ENCODE measurements at regions not wholly inside any gene's neighbourhood (a gene's known extent, or its start where the extent isn't known, plus 50 kb on each side); places are given as distances from the start of the nearest gene placed in this dataset.

GRCh38 chr18:55857409-55857808 is 269.4 kb upstream of the TCF4 start:
- DNase-seq (ENCODE audit: low spot score, unreplicated experiment), result no peak
- no peaks in the 10 kb centered on the region for H3K36me3 Mint-ChIP-seq (ENCODE audit: insufficient read depth)
- no peaks in the 10 kb centered on the region for H3K9me3 Mint-ChIP-seq (ENCODE audit: low read depth)
- peaks cover 2% of the 10 kb centered on the region for H3K4me1 Mint-ChIP-seq (ENCODE audit: low read depth)
- H3K27ac Mint-ChIP-seq, result no peak overlapping the region
- peaks cover 10% of the 10 kb centered on the region for H3K27me3 Mint-ChIP-seq
- no peak overlapping the region for H3K4me3 Mint-ChIP-seq (ENCODE audit: low read depth)
- no peak for TF ChIP-seq CTCF (IDR thresholded peaks at IDR 0.05; ENCODE audit: unreplicated experiment)

DNA sequence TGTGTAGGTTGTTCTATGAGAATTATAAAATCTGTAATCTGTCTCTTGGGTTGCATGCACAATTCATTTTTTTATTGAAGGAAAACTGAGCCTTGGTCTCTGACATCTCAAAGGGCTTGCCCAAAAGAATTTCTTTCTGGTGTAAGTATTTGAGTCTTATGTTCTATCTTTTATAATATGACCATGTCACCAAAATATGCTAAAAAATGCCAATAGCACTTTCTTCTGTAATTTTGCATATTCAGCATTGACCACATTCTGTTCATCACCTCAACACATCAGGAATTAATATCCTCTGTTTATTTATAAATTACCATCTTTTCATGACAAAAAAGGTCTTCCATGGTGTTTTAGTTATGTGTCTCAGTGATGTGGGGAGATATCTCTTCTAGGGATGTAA is 268.7 kb upstream of the TCF4 start:
- Mint-ChIP-seq H3K27me3 (peaks cover 10% of the 10 kb centered on the region), H3K4me3 (ENCODE audit: low read depth) (no peak overlapping the region), H3K4me1 (ENCODE audit: low read depth) (peaks cover 2% of the 10 kb centered on the region), H3K27ac (no peak overlapping the region), H3K9me3 (ENCODE audit: low read depth) (no peaks in the 10 kb centered on the region), H3K36me3 (ENCODE audit: insufficient read depth) (no peaks in the 10 kb centered on the region)
- no peak for TF ChIP-seq CTCF (IDR thresholded peaks at IDR 0.05; ENCODE audit: unreplicated experiment)
- DNase-seq (ENCODE audit: low spot score, unreplicated experiment), result no peak

GRCh38 chr18:55856229-55856628 is 268.2 kb upstream of the TCF4 start:
- H3K4me3 Mint-ChIP-seq (ENCODE audit: low read depth), result no peak overlapping the region
- no peak for DNase-seq (ENCODE audit: low spot score, unreplicated experiment)
- H3K27me3 Mint-ChIP-seq, result peaks cover 10% of the 10 kb centered on the region
- H3K36me3 Mint-ChIP-seq (ENCODE audit: insufficient read depth), result no peaks in the 10 kb centered on the region
- no peaks in the 10 kb centered on the region for H3K9me3 Mint-ChIP-seq (ENCODE audit: low read depth)
- H3K4me1 Mint-ChIP-seq (ENCODE audit: low read depth), result peaks cover 2% of the 10 kb centered on the region
- TF ChIP-seq CTCF (IDR thresholded peaks at IDR 0.05; ENCODE audit: unreplicated experiment), result no peak
- no peak overlapping the region for H3K27ac Mint-ChIP-seq

DNA sequence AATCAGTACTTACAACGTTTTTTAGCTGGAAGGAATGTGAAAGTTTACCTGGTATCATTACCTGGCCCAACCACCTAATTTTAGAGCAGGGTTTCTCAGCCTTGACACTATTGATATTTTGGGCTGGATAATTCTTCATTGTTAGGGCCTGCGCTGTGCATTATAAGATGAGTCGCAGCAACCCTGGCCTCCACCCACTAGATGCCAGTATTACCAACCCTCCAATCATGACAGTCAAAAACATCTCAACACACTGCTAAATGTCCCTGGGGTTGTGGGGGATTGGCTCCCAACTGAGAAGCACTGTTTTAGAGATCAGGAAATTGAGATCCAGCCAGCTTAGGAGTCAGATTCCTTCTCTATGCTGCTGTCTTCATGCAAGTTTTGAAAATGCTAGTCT is 265.3 kb upstream of the TCF4 start:
- Mint-ChIP-seq H3K27ac (no peak overlapping the region), H3K27me3 (peaks cover 9% of the 10 kb centered on the region)

GRCh38 chr18:55850904-55851303 is 262.9 kb upstream of the TCF4 start:
- no peak for DNase-seq (ENCODE audit: low spot score, unreplicated experiment)

More for the DNA sequence above, 265.3 kb upstream of the TCF4 start:
- H3K4me3 Mint-ChIP-seq (ENCODE audit: low read depth), result no peak overlapping the region
- no peaks in the 10 kb centered on the region for H3K9me3 Mint-ChIP-seq (ENCODE audit: low read depth)
- H3K4me1 Mint-ChIP-seq (ENCODE audit: low read depth), result peaks cover 2% of the 10 kb centered on the region
- no peak for TF ChIP-seq CTCF (IDR thresholded peaks at IDR 0.05; ENCODE audit: unreplicated experiment)
- no peak for DNase-seq (ENCODE audit: low spot score, unreplicated experiment)
- H3K36me3 Mint-ChIP-seq (ENCODE audit: insufficient read depth), result no peaks in the 10 kb centered on the region

More at GRCh38 chr18:55850904-55851303, 262.9 kb upstream of the TCF4 start:
- Mint-ChIP-seq H3K4me3 (ENCODE audit: low read depth) (no peak overlapping the region), H3K9me3 (ENCODE audit: low read depth) (no peaks in the 10 kb centered on the region), H3K36me3 (ENCODE audit: insufficient read depth) (no peaks in the 10 kb centered on the region), H3K27me3 (peaks cover 9% of the 10 kb centered on the region), H3K27ac (no peak overlapping the region), H3K4me1 (ENCODE audit: low read depth) (no peaks in the 10 kb centered on the region)
- no peak for TF ChIP-seq CTCF (IDR thresholded peaks at IDR 0.05; ENCODE audit: unreplicated experiment)

Data from progenitor cell of endocrine pancreas (in vitro differentiated cells).